CD4-positive, alpha-beta T cell (primary cell): ENCODE measurements at regions not wholly inside any gene's neighbourhood (a gene's known extent, or its start where the extent isn't known, plus 50 kb on each side); places are given as distances from the start of the nearest gene placed in this dataset.

Experiments used
- ATAC-seq: fragments of 200-7000 bp; cut with Tn5 transposase; one replicate; pipeline ENCODE4 v1.10.0; 2022; ENCODE audit warnings: mild to moderate bottlenecking; ENCODE audit not compliant: poor library complexity
- CTCF ChIA-PET: fragments of 350-600 bp; sonication (Branson Sonifier 250); formaldehyde crosslinking; loops from one replicate; lab custom pipeline; 2021; ENCODE audit warnings: antibody characterized with exemption, inconsistent platforms; lab: Charles Lee
- POLR2A ChIA-PET: fragments of 350-600 bp; sonication (Branson Sonifier 250); formaldehyde crosslinking; loops from one replicate; lab custom pipeline; 2021; ENCODE audit warnings: antibody characterized with exemption, inconsistent platforms; lab: Charles Lee
- DNase-seq, 14 experiments: peaks; one replicate each; pipeline ENCODE4 v3.0.0-alpha.2; 2013 to 2020; ENCODE audit warnings: mixed read lengths in 2 of 14
- H3K27ac ChIP-seq, 2 donors: one replicate each; pipeline versions ENCODE4 v1.5.1 to v1.7.0; 2013; ENCODE audit warnings: low read length in 2 of 2, low read depth in 1 of 2, mild to moderate bottlenecking in 1 of 2
- H3K27me3 ChIP-seq, 2 experiments: 1 replicate in 1 of 2; 2 replicates in 1 of 2; pipeline versions ENCODE4 v1.6.1 to v1.7.0; 2013; ENCODE audit warnings: low read length in 2 of 2, control low read depth in 1 of 2, mild to moderate bottlenecking in 1 of 2, moderate library complexity in 1 of 2; ENCODE audit not compliant: insufficient read depth in 2 of 2, control insufficient read depth in 1 of 2
- H3K36me3 ChIP-seq: one replicate; pipeline ENCODE4 v1.6.1; 2013; ENCODE audit warnings: low read length, control low read depth; ENCODE audit not compliant: insufficient read depth
- H3K4me1 ChIP-seq: one replicate; pipeline ENCODE4 v1.6.1; 2013; ENCODE audit warnings: low read length, control low read depth; ENCODE audit not compliant: insufficient read depth
- H3K4me3 ChIP-seq: one replicate; pipeline ENCODE4 v1.5.1; 2013; ENCODE audit warnings: mild to moderate bottlenecking, low read length, moderate library complexity
- H3K9me3 ChIP-seq, 2 experiments: 1 replicate in 1 of 2; 2 replicates in 1 of 2; pipeline versions ENCODE4 v1.6.1 to v1.7.0; 2013; ENCODE audit warnings: low read length in 2 of 2, mild to moderate bottlenecking in 2 of 2, control low read depth in 1 of 2, moderate library complexity in 1 of 2; ENCODE audit not compliant: control insufficient read depth in 1 of 2, insufficient read depth in 1 of 2
- H3K27ac Mint-ChIP-seq: one replicate; pipeline ENCODE4 v1.8.0; 2020; ENCODE audit warnings: mixed read lengths
- H3K27me3 Mint-ChIP-seq: one replicate; pipeline ENCODE4 v1.8.0; 2021; ENCODE audit warnings: mixed read lengths
- H3K36me3 Mint-ChIP-seq: one replicate; pipeline ENCODE4 v1.8.0; 2021; ENCODE audit warnings: low read depth, mixed read lengths
- H3K4me1 Mint-ChIP-seq: one replicate; pipeline ENCODE4 v1.8.0; 2021; ENCODE audit warnings: low read depth, mixed read lengths
- H3K4me3 Mint-ChIP-seq: one replicate; pipeline ENCODE4 v1.8.0; 2020; ENCODE audit warnings: mild to moderate bottlenecking, mixed read lengths
- H3K9me3 Mint-ChIP-seq: one replicate; pipeline ENCODE4 v1.8.0; 2020; ENCODE audit warnings: mixed read lengths
- intact Hi-C, 2 experiments: fragments of 100-400 bp; cut with DNase I in 1 of 2; cut with micrococcal nuclease in 1 of 2; formaldehyde crosslinking; loops; one replicate each; pipeline versions ENCODE4 v1.15.1 to v1.9.0; 2023 to 2025; cut with DNase I, micrococcal nuclease
- TF ChIP-seq, protein P1 (sequence below): fragments of 200-600 bp; IDR thresholded peaks from one replicate; pipeline ENCODE4 v1.8.0; 2022; ENCODE audit warnings: antibody characterized with exemption, mild to moderate bottlenecking

DNA sequence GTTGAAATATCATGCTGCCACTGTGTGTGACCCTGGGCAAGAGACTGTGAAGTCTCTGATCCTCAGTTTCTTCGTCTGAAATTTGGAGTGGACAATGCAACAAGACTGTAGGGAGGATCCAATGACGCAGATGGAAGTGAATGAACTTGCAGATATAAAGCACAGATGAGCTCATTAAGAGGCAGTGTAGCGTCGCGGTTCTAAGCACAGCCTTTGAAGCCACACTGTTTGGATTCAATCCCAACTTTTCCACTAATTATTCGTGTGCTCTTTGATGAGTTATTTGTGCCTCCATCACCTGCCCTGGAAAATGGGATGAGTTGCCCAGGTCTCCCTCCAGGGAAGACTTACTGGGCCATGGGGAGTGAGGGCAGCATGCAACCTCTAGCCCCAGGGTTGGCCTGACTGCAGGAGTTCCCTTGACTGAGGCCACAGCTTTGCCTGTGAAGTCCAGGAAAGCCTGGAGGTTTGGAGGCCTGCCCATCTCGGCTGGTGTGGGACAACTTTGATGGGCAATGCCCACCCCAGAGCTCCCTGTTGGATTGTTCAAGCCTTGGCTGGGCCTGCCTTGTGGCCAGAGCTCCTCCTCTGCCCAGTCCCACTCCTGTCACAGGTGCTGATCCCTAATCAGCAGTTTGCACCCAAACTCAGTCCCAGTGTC is 266.0 kb upstream of the B3GAT1 start:
- Mint-ChIP-seq H3K4me1 (no peaks in the 10 kb centered on the region), H3K4me3 (no peak overlapping the region), H3K36me3 (no peaks in the 10 kb centered on the region), H3K27ac (no peak overlapping the region), H3K27me3 (peaks cover 3% of the 10 kb centered on the region), H3K9me3 (no peaks in the 10 kb centered on the region)
- intact Hi-C loops, result no loop called here
- Histone ChIP-seq H3K27ac (no peak overlapping the region), H3K9me3 (peaks cover 0 to 5% of the 10 kb centered on the region in 2 experiments), H3K27me3 (no peaks in the 10 kb centered on the region), H3K4me3 (no peak overlapping the region), H3K4me1 (no peaks in the 10 kb centered on the region), H3K36me3 (no peaks in the 10 kb centered on the region)
- POLR2A ChIA-PET, result no interaction called here
- ATAC-seq (no peak), DNase-seq (no peak)
- TF ChIP-seq, protein P1, sequence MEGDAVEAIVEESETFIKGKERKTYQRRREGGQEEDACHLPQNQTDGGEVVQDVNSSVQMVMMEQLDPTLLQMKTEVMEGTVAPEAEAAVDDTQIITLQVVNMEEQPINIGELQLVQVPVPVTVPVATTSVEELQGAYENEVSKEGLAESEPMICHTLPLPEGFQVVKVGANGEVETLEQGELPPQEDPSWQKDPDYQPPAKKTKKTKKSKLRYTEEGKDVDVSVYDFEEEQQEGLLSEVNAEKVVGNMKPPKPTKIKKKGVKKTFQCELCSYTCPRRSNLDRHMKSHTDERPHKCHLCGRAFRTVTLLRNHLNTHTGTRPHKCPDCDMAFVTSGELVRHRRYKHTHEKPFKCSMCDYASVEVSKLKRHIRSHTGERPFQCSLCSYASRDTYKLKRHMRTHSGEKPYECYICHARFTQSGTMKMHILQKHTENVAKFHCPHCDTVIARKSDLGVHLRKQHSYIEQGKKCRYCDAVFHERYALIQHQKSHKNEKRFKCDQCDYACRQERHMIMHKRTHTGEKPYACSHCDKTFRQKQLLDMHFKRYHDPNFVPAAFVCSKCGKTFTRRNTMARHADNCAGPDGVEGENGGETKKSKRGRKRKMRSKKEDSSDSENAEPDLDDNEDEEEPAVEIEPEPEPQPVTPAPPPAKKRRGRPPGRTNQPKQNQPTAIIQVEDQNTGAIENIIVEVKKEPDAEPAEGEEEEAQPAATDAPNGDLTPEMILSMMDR, result no peak
- CTCF ChIA-PET, result no interaction called here

- DNase-seq (no peak), ATAC-seq (no peak)
- Mint-ChIP-seq H3K4me3 (no peak overlapping the region), H3K4me1 (no peaks in the 10 kb centered on the region), H3K36me3 (no peaks in the 10 kb centered on the region), H3K27ac (no peak overlapping the region), H3K27me3 (no peaks in the 10 kb centered on the region), H3K9me3 (no peaks in the 10 kb centered on the region)
- no peak overlapping the region for H3K4me3 ChIP-seq
- intact Hi-C loops, result no loop called here
- TF ChIP-seq, protein P1, result no peak
- peaks cover 0 to 5% of the 10 kb centered on the region in 2 experiments for H3K9me3 ChIP-seq
- H3K27ac ChIP-seq, result no peak overlapping the region
- H3K4me1 ChIP-seq, result no peaks in the 10 kb centered on the region
- H3K36me3 ChIP-seq, result no peaks in the 10 kb centered on the region
- no peaks in the 10 kb centered on the region for H3K27me3 ChIP-seq
- ChIA-PET CTCF (no interaction called here), POLR2A (no interaction called here)
These were observed 265.4 kb upstream of the B3GAT1 start for GRCh38 chr11:134677397-134677822.

DNA sequence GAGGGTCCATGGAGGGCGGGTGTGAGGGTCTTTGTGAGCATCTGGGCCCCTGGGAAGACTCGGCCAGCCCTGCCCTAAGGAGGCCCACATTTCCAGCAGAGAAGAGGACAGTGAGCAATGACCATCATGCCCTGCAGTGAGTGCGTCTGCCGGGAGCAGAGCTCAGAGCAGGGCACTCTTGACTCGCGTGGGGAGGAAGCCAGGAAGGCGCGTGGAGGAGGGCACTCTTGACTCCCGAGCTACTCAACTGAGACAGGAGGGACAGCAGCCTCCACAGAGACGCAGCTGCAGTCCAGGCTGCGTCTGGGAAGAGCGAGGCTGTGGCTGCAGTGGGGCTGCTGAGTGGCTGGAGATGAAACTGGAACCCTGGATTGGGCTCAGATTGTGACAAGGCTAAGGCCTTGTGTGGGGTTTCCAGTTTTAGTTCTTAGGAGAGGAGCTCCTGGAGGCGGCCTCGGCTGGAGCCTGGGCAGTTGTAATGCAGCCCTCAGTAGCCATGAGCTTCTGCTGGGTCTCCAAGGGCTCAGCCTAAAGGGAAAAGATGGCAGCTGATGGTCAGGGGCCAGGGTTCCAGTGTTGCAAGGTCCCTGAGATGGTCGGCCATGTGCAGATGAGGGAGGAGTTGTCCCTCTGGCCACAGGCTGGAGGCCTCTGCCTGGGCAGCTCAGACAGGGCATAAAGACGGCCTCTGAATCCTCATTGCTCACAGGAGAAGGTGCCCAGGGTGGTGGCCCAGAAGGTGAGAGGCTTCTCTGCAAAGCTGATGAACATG is 264.7 kb upstream of the B3GAT1 start:
- ATAC-seq, result no peak
- H3K4me3 ChIP-seq, result no peak overlapping the region
- ChIA-PET POLR2A (no interaction called here), CTCF (no interaction called here)
- H3K4me1 Mint-ChIP-seq, result no peaks in the 10 kb centered on the region
- no peak overlapping the region for H3K27ac Mint-ChIP-seq
- no peak overlapping the region for H3K27ac ChIP-seq
- H3K36me3 ChIP-seq, result no peaks in the 10 kb centered on the region
- H3K27me3 Mint-ChIP-seq, result peaks cover 5% of the 10 kb centered on the region
- DNase-seq, result no peak
- no peaks in the 10 kb centered on the region for H3K4me1 ChIP-seq
- no peaks in the 10 kb centered on the region for H3K36me3 Mint-ChIP-seq
- H3K4me3 Mint-ChIP-seq, result no peak overlapping the region
- no peaks in the 10 kb centered on the region for H3K9me3 Mint-ChIP-seq
- peaks cover 0 to 5% of the 10 kb centered on the region in 2 experiments for H3K9me3 ChIP-seq
- TF ChIP-seq, protein P1, result no peak
- intact Hi-C loops, result no loop called here
- H3K27me3 ChIP-seq, result no peaks in the 10 kb centered on the region
